Epithelial cell of esophagus (primary cell): ENCODE measurements at regions not wholly inside any gene's neighbourhood (a gene's known extent, or its start where the extent isn't known, plus 50 kb on each side); places are given as distances from the start of the nearest gene placed in this dataset.

ENCODE experiments used
- DNase-seq: peaks from one replicate; pipeline ENCODE4 v3.0.0; 2010; ENCODE audit warnings: low read depth
- H3K4me3 ChIP-seq: 2 replicates; pipeline ENCODE4 v1.5.1; 2011; ENCODE audit warnings: mild to moderate bottlenecking, low read length, control low read depth
- CTCF ChIP-seq: IDR thresholded peaks from 2 replicates; pipeline ENCODE4 v1.5.1; 2011; ENCODE audit warnings: low read depth, mild to moderate bottlenecking, low read length, control low read depth, inconsistent platforms; ENCODE audit not compliant: insufficient read depth; ENCODE audit errors: missing control alignments

GRCh38 chr4:89382439-89382838 is 74.8 kb upstream of the GPRIN3 start:
- H3K4me3 ChIP-seq = no peak overlapping the region
- TF ChIP-seq CTCF = no peak
- no peak for DNase-seq

- TF ChIP-seq CTCF = no peak
- DNase-seq = no peak
- no peak overlapping the region for H3K4me3 ChIP-seq
These were observed 73.4 kb upstream of the GPRIN3 start for GRCh38 chr4:89380980-89381379.

- no peak overlapping the region for H3K4me3 ChIP-seq
- DNase-seq = no peak
- TF ChIP-seq CTCF = no peak
These were observed 72.0 kb upstream of the GPRIN3 start for GRCh38 chr4:89379511-89380044.

GRCh38 chr4:89373394-89373793 is 65.8 kb upstream of the GPRIN3 start:
- no peak for TF ChIP-seq CTCF
- no peak for DNase-seq
- no peak overlapping the region for H3K4me3 ChIP-seq

- TF ChIP-seq CTCF = no peak
- H3K4me3 ChIP-seq = no peak overlapping the region
- no peak for DNase-seq
These were observed 64.0 kb upstream of the GPRIN3 start for GRCh38 chr4:89371614-89372013.

- TF ChIP-seq CTCF = no peak
- no peak for DNase-seq
- no peak overlapping the region for H3K4me3 ChIP-seq
These were observed 62.0 kb upstream of the GPRIN3 start for GRCh38 chr4:89369581-89369980.

- H3K4me3 ChIP-seq = no peak overlapping the region
- DNase-seq = no peak
- no peak for TF ChIP-seq CTCF
These were observed 61.3 kb upstream of the GPRIN3 start for GRCh38 chr4:89368861-89369260.
